Hepatocyte (in vitro differentiated cells): ENCODE measurements at regions not wholly inside any gene's neighbourhood (a gene's known extent, or its start where the extent isn't known, plus 50 kb on each side); places are given as distances from the start of the nearest gene placed in this dataset.

Experiments used
- DNase-seq: peaks from one replicate; pipeline ENCODE4 v3.0.0-alpha.2; 2016; ENCODE audit warnings: low spot score
- H2AFZ ChIP-seq: fragments of 200-600 bp; sonication (generic); 2 replicates; pipeline ENCODE4 v1.6.0; 2016; ENCODE audit warnings: antibody characterized with exemption, mild to moderate bottlenecking
- H3K27ac ChIP-seq: fragments of 200-600 bp; sonication (generic); 2 replicates; pipeline ENCODE4 v1.5.1; 2016; ENCODE audit warnings: mild to moderate bottlenecking
- H3K27me3 ChIP-seq: fragments of 200-600 bp; sonication (generic); 2 replicates; pipeline ENCODE4 v1.6.1; 2016
- H3K36me3 ChIP-seq: fragments of 200-600 bp; sonication (generic); replicated peaks from 2 replicates; pipeline ENCODE4 v1.5.1; 2016; ENCODE audit warnings: low read depth; ENCODE audit not compliant: insufficient read depth
- H3K4me1 ChIP-seq: fragments of 200-600 bp; sonication (generic); 2 replicates; pipeline ENCODE4 v1.5.1; 2016; ENCODE audit warnings: mild to moderate bottlenecking, moderate library complexity; ENCODE audit not compliant: insufficient read depth
- H3K4me2 ChIP-seq: fragments of 200-600 bp; sonication (generic); 2 replicates; pipeline ENCODE4 v1.6.0; 2016
- H3K4me3 ChIP-seq: fragments of 200-600 bp; sonication (generic); 2 replicates; pipeline ENCODE4 v1.5.1; 2016; ENCODE audit warnings: mild to moderate bottlenecking
- H3K79me2 ChIP-seq: fragments of 200-600 bp; sonication (generic); 2 replicates; pipeline ENCODE4 v1.6.0; 2017; ENCODE audit warnings: mild to moderate bottlenecking
- H3K9me2 ChIP-seq: fragments of 200-600 bp; sonication (generic); replicated peaks from 2 replicates; pipeline ENCODE4 v1.6.0; 2017; ENCODE audit warnings: mild to moderate bottlenecking; ENCODE audit not compliant: insufficient read depth
- H3K9me3 ChIP-seq: fragments of 200-600 bp; sonication (generic); 2 replicates; pipeline ENCODE4 v1.5.1; 2016; ENCODE audit warnings: low read depth, mild to moderate bottlenecking
- H4K20me1 ChIP-seq: fragments of 200-600 bp; sonication (generic); 2 replicates; pipeline ENCODE4 v1.6.0; 2016; ENCODE audit warnings: mild to moderate bottlenecking; ENCODE audit not compliant: insufficient read depth, poor library complexity, severe bottlenecking
- CTCF ChIP-seq: fragments of 200-600 bp; sonication (generic); IDR thresholded peaks from 2 replicates; pipeline ENCODE4 v1.5.1; 2016; ENCODE audit warnings: antibody characterized with exemption, mild to moderate bottlenecking; ENCODE audit not compliant: poor library complexity
- EZH2 ChIP-seq: fragments of 200-600 bp; sonication (generic); IDR thresholded peaks from 2 replicates; pipeline ENCODE4 v1.6.1; 2016; ENCODE audit warnings: antibody characterized with exemption, mild to moderate bottlenecking, borderline replicate concordance
- EZH2phosphoT487 ChIP-seq: fragments of 200-600 bp; sonication (generic); IDR thresholded peaks from one replicate; pipeline ENCODE4 v1.6.1; 2018; ENCODE audit warnings: antibody characterized with exemption, mild to moderate bottlenecking, low read depth, moderate library complexity; ENCODE audit not compliant: unreplicated experiment, severe bottlenecking
- WGBS: methylation state at CpG from one replicate; pipeline ENCODE4 v1.1.6; 2016; ENCODE audit warnings: low lambda C conversion rate; ENCODE audit errors: missing lambda C conversion rate; 5-methylcytosine and 5-hydroxymethylcytosine counted together

- 82% methylated on average over 8 of the region's 8 CpGs for WGBS
- Histone ChIP-seq H3K4me1 (no peaks in the 10 kb centered on the region), H3K36me3 (no peaks in the 10 kb centered on the region), H3K27ac (no peak overlapping the region), H3K79me2 (no peaks in the 10 kb centered on the region), H3K9me3 (no peaks in the 10 kb centered on the region), H3K27me3 (no peaks in the 10 kb centered on the region), H3K9me2 (no peaks in the 10 kb centered on the region), H3K4me3 (no peak overlapping the region), H2AFZ (no peak overlapping the region), H3K4me2 (no peak overlapping the region), H4K20me1 (no peaks in the 10 kb centered on the region)
- no peak for DNase-seq
- TF ChIP-seq EZH2phosphoT487 (no peak), CTCF (no peak), EZH2 (no peak)
Observed at GRCh38 chr5:40078898-40079575, 600.7 kb upstream of the PTGER4 start.

- WGBS: 79% methylated on average over 1 of the region's 1 CpG
- no peak overlapping the region for H3K27ac ChIP-seq
- H4K20me1 ChIP-seq: no peaks in the 10 kb centered on the region
- H3K4me1 ChIP-seq: no peaks in the 10 kb centered on the region
- no peaks in the 10 kb centered on the region for H3K36me3 ChIP-seq
- H2AFZ ChIP-seq: no peak overlapping the region
- H3K79me2 ChIP-seq: no peaks in the 10 kb centered on the region
- no peaks in the 10 kb centered on the region for H3K27me3 ChIP-seq
- H3K4me2 ChIP-seq: no peak overlapping the region
- H3K9me3 ChIP-seq: no peaks in the 10 kb centered on the region
- H3K9me2 ChIP-seq: no peaks in the 10 kb centered on the region
- no peak overlapping the region for H3K4me3 ChIP-seq
- TF ChIP-seq EZH2: no peak
- TF ChIP-seq EZH2phosphoT487: no peak
- TF ChIP-seq CTCF: no peak
- DNase-seq: no peak
Observed at GRCh38 chr5:40074826-40075225, 604.9 kb upstream of the PTGER4 start.

- H3K79me2 ChIP-seq: no peaks in the 10 kb centered on the region
- H3K36me3 ChIP-seq: no peaks in the 10 kb centered on the region
- TF ChIP-seq EZH2: no peak
- no peak for TF ChIP-seq CTCF
- no peak for TF ChIP-seq EZH2phosphoT487
- H3K27me3 ChIP-seq: no peaks in the 10 kb centered on the region
- H3K9me2 ChIP-seq: no peaks in the 10 kb centered on the region
- H3K27ac ChIP-seq: no peak overlapping the region
- H2AFZ ChIP-seq: no peak overlapping the region
- no peaks in the 10 kb centered on the region for H4K20me1 ChIP-seq
- no peak overlapping the region for H3K4me2 ChIP-seq
- DNase-seq: no peak
- H3K9me3 ChIP-seq: no peaks in the 10 kb centered on the region
- H3K4me1 ChIP-seq: no peaks in the 10 kb centered on the region
- no peak overlapping the region for H3K4me3 ChIP-seq
- 96% methylated on average over 1 of the region's 1 CpG for WGBS
Observed at GRCh38 chr5:40073927-40074326, 605.8 kb upstream of the PTGER4 start.
